Stomach (tissue), 8 donors: ENCODE measurements at regions not wholly inside any gene's neighbourhood (a gene's known extent, or its start where the extent isn't known, plus 50 kb on each side); places are given as distances from the start of the nearest gene placed in this dataset.

Experiments
- DNase-seq, 2 donors: peaks; one replicate each; pipeline versions ENCODE4 v3.0.0 to v3.0.0-alpha.2; 2013 to 2019
- H3K27ac ChIP-seq, 5 donors: fragments of 200-600 bp in 4 of 5; sonication (generic) in 4 of 5; one replicate each; pipeline ENCODE4 v1.5.1; 2013 to 2019; ENCODE audit warnings: mild to moderate bottlenecking in 1 of 5, moderate library complexity in 1 of 5
- H3K27me3 ChIP-seq, 3 donors: fragments of 200-600 bp; sonication (generic); one replicate each; pipeline ENCODE4 v1.5.1; 2017 to 2019; ENCODE audit warnings: mixed run types in 1 of 3
- H3K36me3 ChIP-seq, 4 donors: fragments of 200-600 bp; sonication (generic); 1 replicate in 3 of 4; 2 replicates in 1 of 4; pipeline ENCODE4 v1.5.1; 2016 to 2019
- H3K4me1 ChIP-seq, 4 donors: fragments of 200-600 bp; sonication (generic); one replicate each; pipeline ENCODE4 v1.5.1; 2016 to 2019
- H3K4me3 ChIP-seq, 4 donors: fragments of 200-600 bp; sonication (generic) in 3 of 4; one replicate each; pipeline ENCODE4 v1.5.1; 2016 to 2019; ENCODE audit warnings: mild to moderate bottlenecking in 1 of 4
- H3K9me3 ChIP-seq, 4 donors: fragments of 200-600 bp; sonication (generic); one replicate each; pipeline ENCODE4 v1.5.1; 2016 to 2019
- EP300 ChIP-seq: sonication (generic); formaldehyde crosslinking; IDR thresholded peaks from one replicate; pipeline ENCODE4 v1.6.1; 2017; ENCODE audit warnings: antibody characterized with exemption
- POLR2A ChIP-seq, 4 donors: fragments of 450-650 bp; IDR thresholded peaks; one replicate each; pipeline ENCODE4 v1.6.1; 2016; ENCODE audit warnings: antibody characterized with exemption in 4 of 4, control low read depth in 2 of 4, mild to moderate bottlenecking in 1 of 4, moderate library complexity in 1 of 4
- POLR2AphosphoS5 ChIP-seq, 3 donors: sonication (generic); formaldehyde crosslinking; IDR thresholded peaks; one replicate each; pipeline ENCODE4 v1.6.1; 2016; ENCODE audit warnings: antibody characterized with exemption in 3 of 3
- WGBS, 5 donors: extraction: QIAGEN DNeasy Blood & Tissue Kit in 3 of 5; methylation state at CpG; one replicate each; pipeline versions ENCODE4 v1.1.5 to v1.1.7; 2013 to 2018; 5-methylcytosine and 5-hydroxymethylcytosine counted together
- intact Hi-C: fragments of 100-400 bp; cut with DNase I; formaldehyde crosslinking; loops from one replicate; pipeline ENCODE4 v1.15.1; 2023; ENCODE audit warnings: low total_unique reads
- TF ChIP-seq, protein P1 (sequence below), 7 experiments: fragments of 450-650 bp in 4 of 7; fragments of 200-600 bp in 3 of 7; sonication (generic) in 3 of 7; IDR thresholded peaks; one replicate each; pipeline ENCODE4 v1.5.1; 2016 to 2019; ENCODE audit warnings: antibody characterized with exemption in 7 of 7, control low read depth in 2 of 7, mild to moderate bottlenecking in 1 of 7
- donor health status: healthy with polysubstance abuse.
- donor health status: Bipolar disorder and iron deficiency.
- donor health status: healthy.

DNA sequence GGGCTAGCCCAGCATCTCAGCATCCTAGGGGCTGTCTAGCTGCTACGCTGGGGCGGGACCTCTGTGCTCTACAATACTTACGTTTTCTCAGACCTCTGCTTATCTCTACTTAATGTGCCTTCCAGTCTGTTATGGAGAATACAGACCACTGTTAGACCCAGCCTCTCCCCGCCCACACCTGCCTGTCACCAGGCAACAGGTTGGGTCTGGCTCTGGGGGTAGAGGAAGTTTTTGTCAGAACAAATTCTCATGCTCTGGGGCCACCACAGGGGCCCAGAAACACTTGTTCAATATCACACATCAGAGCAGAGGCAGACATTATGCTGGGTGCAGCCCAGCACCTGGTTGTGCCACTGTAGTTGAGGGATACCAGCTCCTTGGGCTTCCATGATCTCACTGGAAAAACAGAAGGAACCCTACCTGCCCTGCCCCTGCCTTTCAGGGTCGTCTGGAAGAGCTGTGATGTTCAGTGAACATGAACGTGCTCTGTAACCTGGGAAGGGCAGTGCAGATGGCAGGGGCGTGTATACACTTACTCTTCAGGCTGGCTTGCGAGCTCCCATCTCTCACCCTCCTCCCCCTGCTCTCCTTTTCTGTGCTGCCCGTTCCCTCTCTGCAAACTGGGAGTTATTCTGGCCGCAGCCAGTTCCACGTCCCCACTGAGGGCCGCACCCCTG, 135.2 kb upstream of the PODXL start:
- 37 to 44% (median 38%) methylated on average over 12 of the region's 12 CpGs for WGBS, 5 donors
- intact Hi-C loops = no loop called here
- TF ChIP-seq, protein P1, sequence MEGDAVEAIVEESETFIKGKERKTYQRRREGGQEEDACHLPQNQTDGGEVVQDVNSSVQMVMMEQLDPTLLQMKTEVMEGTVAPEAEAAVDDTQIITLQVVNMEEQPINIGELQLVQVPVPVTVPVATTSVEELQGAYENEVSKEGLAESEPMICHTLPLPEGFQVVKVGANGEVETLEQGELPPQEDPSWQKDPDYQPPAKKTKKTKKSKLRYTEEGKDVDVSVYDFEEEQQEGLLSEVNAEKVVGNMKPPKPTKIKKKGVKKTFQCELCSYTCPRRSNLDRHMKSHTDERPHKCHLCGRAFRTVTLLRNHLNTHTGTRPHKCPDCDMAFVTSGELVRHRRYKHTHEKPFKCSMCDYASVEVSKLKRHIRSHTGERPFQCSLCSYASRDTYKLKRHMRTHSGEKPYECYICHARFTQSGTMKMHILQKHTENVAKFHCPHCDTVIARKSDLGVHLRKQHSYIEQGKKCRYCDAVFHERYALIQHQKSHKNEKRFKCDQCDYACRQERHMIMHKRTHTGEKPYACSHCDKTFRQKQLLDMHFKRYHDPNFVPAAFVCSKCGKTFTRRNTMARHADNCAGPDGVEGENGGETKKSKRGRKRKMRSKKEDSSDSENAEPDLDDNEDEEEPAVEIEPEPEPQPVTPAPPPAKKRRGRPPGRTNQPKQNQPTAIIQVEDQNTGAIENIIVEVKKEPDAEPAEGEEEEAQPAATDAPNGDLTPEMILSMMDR (IDR thresholded peaks at IDR 0.05) = no peak
- TF ChIP-seq POLR2AphosphoS5 (IDR thresholded peaks at IDR 0.05) = no peak
- TF ChIP-seq POLR2A (IDR thresholded peaks at IDR 0.05) = no peak
- TF ChIP-seq EP300 = no peak
- Histone ChIP-seq H3K36me3 (no peaks in the 10 kb centered on the region), H3K27ac (no peak overlapping the region), H3K4me3 (no peak overlapping the region), H3K27me3 (peaks cover 2 to 73% (median 28%) of the 10 kb centered on the region in 3 donors), H3K4me1 (peaks cover 5 to 9% (median 6%) of the 10 kb centered on the region in 4 donors), H3K9me3 (no peaks in the 10 kb centered on the region)
- no peak for DNase-seq

DNA sequence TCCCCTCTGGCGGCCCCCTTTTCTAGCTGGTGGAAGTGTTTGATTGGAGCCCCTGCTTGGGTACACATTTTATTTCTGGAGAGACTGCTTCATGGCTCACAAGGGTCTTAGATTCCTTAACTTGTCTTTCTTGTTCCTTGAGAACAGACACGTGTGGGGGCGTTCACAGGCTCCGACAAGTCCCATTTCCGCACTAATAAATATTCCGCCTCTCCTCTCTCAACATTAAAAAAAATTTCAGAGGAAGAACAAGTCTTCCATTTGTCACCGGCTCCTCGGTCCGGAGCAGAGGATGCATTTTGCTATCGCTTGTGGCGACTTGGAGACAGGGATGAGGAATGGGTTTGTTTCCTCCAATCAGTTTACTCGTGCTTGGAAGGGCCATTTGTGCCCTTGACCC, 134.0 kb upstream of the PODXL start:
- TF ChIP-seq EP300 (no peak), POLR2A (IDR thresholded peaks at IDR 0.05) (no peak), POLR2AphosphoS5 (IDR thresholded peaks at IDR 0.05) (no peak)
- TF ChIP-seq, protein P1 (IDR thresholded peaks at IDR 0.05) = no peak
- intact Hi-C loops = no loop called here
- Histone ChIP-seq H3K27ac (no peak overlapping the region), H3K4me1 (peaks cover 5 to 9% (median 6%) of the 10 kb centered on the region in 4 donors), H3K9me3 (no peaks in the 10 kb centered on the region), H3K27me3 (peaks cover 2 to 80% (median 28%) of the 10 kb centered on the region in 3 donors), H3K4me3 (no peak overlapping the region), H3K36me3 (no peaks in the 10 kb centered on the region)
- 64 to 76% (median 75%) methylated on average over 12 of the region's 12 CpGs for WGBS, 5 donors
- no peak for DNase-seq

DNA sequence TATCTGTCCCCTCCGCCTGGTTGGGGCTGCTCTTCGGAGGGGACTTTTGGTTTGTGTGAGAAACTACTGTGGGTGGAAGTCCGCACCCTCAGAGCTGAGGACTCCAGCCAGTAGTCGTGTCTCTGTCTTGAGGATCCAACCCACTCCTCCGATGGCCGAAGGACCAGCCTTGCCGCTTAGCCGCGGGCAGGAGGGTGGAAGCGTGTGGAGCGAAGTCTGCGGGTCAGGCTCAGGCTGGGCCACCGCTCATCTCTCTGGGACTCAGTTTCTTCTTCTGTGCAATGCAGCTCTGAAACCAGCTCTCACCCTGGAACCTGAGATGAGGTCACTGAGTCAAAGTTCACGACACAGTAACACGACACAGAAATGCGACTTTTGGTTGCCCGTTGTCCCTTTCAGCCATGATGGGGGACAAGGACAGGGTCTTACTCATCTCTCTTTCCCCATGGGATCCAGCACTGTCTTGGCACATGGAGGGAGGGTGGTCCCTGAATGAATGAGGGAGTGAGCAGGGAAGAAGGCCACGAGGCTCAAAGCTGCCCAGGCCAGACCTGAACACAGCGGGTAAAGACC, 133.3 kb upstream of the PODXL start:
- DNase-seq = no peak
- Histone ChIP-seq H3K36me3 (no peaks in the 10 kb centered on the region), H3K27me3 (peaks cover 2 to 80% (median 28%) of the 10 kb centered on the region in 3 donors), H3K4me3 (no peak overlapping the region), H3K9me3 (no peaks in the 10 kb centered on the region), H3K4me1 (peaks cover 5 to 9% (median 6%) of the 10 kb centered on the region in 4 donors), H3K27ac (no peak overlapping the region)
- intact Hi-C loops = no loop called here
- WGBS, 5 donors = 74 to 84% (median 82%) methylated on average over 19 of the region's 19 CpGs
- TF ChIP-seq POLR2A (IDR thresholded peaks at IDR 0.05) (no peak), EP300 (no peak), POLR2AphosphoS5 (IDR thresholded peaks at IDR 0.05) (no peak)
- TF ChIP-seq, protein P1 (IDR thresholded peaks at IDR 0.05) = no peak

DNA sequence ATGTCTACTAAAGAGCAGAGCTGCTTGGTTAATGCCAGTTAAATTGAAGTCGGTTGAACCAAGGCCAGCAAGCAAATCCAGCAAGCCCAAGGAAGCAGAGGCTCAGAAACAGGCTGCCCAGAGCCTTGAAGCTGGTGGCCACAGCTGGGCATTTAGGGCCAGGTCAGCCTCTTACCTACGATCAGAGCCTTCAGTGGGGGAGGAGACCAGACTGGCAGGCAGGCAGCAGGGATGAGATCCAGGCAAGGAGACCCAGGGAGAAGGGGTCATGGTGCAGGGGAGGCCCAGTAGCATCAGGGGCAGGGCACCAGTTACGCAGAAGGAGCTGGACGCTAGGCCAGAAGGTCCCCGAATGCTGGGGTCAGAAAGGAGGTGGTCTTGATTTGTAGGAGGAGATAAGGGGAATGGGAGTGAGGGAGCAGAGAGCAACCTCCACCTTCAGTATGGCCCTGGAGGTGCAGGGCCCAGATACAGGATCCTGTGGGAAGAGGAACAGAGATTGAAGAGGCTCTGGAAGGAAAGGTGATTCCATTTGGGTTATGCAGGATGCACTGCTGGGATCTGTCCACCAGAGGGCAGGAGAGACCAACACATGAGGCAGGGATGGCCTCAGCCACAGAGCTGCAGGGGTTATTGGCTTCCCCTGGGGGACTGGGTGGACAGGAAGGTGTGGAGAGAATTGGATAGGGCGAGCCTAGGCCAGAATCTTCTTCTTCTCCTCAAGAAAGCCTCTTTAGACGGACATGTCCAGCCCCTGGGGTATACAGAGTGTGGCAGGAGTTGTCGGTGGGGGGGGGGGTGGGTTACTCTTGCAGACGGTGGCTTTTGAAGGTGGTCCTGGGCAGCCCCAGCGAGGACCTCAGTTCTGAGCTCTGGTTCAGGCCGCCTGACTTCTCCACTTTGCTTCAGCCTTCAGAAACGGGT, 132.6 kb upstream of the PODXL start:
- H3K36me3 ChIP-seq = no peaks in the 10 kb centered on the region
- peaks cover 5 to 9% (median 6%) of the 10 kb centered on the region in 4 donors for H3K4me1 ChIP-seq
- DNase-seq = peak; percentile 71 to 83
- peaks cover 0 to 75% (median 28%) of the 10 kb centered on the region in 3 donors for H3K27me3 ChIP-seq
- intact Hi-C loops = no loop called here
- H3K27ac ChIP-seq = no peak overlapping the region
- H3K9me3 ChIP-seq = no peaks in the 10 kb centered on the region
- no peak overlapping the region for H3K4me3 ChIP-seq
- whole genome bisulfite sequencing, 5 donors = 52 to 56% (median 56%) methylated on average over 12 of the region's 12 CpGs
- TF ChIP-seq POLR2AphosphoS5 (IDR thresholded peaks at IDR 0.05) (no peak), EP300 (no peak), POLR2A (IDR thresholded peaks at IDR 0.05) (no peak)
- TF ChIP-seq, protein P1 (IDR thresholded peaks at IDR 0.05) = peak in 6 of 7 experiments; percentile 33 to 94 (median 90)
